NCI-H146 (cell line): ENCODE measurements at regions not wholly inside any gene's neighbourhood (a gene's known extent, or its start where the extent isn't known, plus 50 kb on each side); places are given as distances from the start of the nearest gene placed in this dataset.

Source experiments
- DNase-seq: peaks from one replicate; lab custom pipeline; 2025; lab: John Stamatoyannopoulos, UW

DNA sequence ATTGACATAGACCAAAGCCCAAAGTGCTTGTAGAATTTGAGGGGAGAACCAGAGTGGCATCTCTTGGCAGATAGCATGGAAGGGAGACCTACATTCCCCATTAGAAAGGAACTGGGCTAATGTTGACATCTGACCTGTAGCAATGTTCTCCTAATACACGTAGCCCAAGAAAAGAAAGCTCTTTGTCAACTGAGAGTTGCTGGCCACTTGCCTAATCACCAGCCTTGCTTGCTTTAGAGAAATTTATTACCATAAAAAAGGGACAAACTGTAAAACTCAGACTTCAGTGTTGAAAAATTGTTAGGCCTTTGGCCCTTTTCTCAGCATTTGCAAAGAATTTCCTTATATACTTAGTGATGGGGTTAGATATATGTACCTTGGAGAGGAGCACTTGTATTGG lies 777.5 kb downstream of the MAFB start:
- no peak for DNase-seq

DNA sequence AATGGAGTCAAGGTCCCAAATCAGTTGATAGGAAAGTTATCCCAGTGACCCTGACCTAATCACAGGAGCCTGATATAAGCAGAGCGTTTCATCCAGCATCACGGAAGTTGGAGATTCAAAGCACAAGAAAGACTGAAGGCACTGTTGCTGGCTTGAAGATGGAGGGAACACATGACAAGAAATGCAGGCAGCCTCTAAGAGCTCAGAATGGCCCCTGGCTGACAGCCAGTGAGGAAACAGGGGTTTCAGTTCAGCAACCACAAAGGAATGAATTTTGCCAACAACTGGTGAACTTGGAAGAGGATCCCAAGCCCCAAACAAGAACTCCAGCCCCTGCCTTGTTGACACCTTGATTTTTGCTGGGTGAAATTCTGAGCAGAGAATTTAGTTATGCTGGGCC lies 778.5 kb downstream of the MAFB start:
- DNase-seq: no peak

DNA sequence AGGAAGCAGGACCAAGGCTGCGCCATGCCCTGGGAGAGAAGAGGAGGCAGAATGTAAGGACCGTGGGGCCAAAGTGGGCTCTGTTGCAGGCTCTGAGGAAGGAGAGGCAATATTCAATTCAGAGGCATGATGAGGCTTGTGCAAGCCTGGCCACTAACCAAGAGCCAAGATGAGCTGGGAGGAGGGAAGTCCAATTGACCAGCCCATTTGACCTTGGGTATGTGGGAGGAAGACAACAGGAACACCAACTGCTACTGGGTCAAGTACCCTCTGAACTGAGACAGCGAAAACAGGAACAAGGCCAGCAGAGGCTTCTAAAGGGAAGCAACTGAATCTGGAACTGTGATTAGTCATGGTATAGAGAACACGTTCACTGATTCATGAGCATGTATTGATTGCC lies 779.6 kb downstream of the MAFB start:
- no peak for DNase-seq

DNA sequence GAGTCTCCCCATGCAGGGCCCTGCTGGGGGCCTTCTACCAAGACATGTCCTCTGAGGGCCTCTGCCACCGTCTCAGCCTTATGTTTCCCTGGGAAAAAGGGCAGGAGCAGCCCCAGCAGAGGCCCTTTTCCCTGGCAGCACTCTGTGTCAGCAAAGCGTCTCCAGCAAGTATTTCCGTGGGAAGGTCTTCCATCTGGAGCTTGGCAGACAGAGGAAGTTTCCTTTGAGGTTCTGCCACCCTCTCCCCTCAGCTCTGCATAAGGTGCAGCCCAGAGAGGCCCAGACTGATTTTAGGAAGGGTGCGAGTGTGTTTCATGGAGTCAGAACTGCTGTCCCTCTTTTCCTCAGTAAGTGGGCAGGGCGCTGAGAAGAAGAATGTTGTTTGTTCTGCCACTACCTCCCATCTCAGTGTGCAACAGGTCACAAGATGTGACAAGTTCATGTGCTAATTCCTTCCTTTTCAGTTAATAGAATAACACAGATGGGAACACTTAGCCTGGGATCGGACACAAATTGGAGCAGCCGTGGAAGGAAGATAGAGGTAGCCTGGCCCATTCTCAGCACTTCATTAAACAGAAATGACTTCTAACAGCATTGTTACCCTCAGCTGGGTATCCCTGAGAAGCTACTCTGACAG lies 784.4 kb downstream of the MAFB start:
- no peak for DNase-seq

DNA sequence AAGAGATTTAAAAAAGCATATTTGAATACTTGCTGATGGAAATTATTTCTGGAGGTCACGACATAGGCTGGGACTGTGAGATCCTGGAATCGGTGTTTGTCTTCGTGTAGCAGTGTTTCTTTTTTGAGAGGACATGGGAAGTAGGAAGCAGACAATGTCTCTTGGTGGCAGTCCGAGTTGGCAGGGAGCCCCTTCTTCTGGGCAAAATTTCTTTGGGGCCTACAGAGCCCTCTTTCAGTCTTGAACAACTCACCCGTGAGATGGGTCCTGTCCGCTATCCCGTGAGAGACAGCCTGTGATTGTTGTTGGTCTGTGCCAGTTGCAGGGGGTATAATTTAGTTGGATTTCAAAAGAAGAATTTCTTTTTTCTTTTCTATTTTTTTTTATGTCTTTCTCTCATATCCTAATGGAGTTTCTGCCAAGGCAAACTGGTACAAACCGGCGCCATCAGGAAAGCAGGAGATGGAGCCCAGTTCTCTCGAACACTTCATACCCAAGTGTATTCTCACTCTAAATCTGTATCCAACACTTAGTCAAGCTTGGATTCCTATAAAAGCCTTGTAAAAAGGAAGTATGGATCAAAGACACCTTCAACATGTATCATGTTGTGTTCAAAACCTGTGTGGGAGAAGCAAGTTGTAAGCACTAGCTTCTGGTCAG lies 785.1 kb downstream of the MAFB start:
- no peak for DNase-seq

DNA sequence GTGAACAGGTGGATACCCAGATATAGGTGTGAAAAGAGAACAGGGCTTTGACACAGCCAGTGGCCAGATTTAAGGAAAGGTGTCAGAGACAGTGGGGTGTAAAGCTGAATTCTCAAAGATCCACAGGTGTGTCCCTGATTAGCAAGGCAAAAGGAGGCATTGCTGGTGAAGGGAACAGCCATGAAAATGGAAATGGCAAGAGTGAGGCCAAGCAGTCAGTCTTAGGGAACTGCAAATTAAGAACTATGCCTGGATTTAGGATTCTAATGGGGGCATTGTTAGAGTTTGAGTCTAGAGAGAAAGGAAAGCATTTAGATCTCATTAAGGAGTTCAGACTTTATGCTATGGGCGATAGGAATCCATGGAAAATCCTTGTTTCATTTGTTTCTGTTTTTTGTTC lies 789.2 kb downstream of the MAFB start:
- DNase-seq: no peak

DNA sequence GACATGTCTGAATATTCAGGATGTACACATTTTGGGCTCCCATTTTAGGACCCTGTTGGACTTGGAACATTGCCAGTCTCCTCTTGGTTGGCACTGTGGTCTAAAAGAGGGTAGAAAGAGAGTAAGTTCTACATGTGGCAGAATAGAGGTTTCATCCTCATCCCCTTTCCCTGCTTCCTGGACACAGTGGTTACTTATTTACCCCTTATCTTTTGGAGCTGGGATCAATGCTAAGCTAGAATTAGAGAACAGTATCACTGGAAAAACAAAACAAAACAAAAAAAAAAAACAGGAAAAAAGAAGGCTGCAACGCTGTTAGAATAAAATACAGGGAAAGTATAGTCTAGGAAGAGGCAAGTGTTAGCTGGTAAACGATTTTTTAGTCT lies 790.6 kb downstream of the MAFB start:
- DNase-seq: no peak

DNA sequence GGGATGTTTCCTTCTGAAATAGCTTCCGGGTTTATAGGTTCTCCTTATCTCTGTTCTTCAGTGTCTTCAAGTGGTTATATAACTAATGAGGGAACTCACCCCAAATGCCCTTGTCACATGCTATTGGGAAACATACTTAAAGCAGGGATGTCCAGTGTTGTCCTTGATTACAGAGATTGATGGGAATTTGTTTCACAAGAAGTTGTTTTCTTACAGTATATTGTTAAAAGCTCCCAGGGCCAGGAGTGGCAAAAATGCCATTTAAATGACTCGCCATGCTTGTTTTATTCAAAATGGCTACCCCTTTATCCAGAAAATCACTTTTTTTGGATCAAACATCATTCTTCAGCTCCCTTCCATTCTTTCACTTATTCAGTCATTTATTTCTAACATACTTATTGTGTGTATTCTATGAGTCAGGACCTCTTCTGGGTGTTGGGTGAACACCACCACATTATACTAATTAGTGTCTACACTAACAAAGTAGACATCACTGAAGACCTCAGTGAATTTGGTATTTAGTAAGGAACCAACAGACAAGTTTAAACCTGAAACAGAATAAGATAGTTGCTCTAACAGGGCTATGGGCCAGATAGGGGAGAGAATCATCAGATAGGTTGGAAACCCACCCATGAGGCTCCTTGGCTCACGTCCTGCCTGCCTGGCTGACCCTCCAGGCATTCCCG lies 791.1 kb downstream of the MAFB start:
- DNase-seq: no peak

DNA sequence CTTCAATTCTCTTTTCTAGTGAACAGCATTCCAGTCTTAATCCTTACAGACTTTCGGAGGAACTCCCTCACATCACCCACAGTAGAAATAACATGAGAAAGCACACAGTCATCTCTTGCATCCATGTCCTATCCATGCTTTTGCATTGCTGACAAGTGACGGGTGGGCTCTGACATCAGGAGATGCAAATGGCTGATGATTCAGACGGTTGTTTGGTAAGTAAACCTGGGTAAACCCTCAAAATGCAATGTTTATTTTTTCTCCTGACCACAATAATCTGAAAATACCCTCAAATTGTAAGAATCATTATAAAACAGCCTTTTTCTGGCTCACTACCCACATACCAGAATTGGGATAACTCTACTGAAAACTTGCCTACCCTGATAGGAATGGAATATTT lies 792.0 kb downstream of the MAFB start:
- DNase-seq: no peak

DNA sequence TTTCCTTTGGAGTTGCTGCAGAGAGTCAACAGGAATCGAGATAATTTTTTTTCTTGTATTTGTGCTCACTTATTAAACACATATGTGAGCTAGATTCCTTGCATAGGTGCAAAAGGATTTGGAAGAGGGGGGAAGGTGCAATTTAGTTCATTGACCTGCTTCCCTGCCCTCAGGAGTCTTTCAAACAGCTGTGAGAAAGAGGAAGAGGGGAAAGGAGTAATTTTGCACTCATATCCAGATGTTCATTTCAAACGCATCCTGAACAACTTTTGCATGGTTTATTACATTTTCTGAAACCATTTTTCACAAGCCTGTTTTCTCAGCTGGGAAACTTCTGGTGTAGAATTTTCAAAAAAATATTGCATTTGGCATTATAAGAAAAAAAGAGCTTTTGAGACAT lies 795.0 kb downstream of the MAFB start:
- no peak for DNase-seq

DNA sequence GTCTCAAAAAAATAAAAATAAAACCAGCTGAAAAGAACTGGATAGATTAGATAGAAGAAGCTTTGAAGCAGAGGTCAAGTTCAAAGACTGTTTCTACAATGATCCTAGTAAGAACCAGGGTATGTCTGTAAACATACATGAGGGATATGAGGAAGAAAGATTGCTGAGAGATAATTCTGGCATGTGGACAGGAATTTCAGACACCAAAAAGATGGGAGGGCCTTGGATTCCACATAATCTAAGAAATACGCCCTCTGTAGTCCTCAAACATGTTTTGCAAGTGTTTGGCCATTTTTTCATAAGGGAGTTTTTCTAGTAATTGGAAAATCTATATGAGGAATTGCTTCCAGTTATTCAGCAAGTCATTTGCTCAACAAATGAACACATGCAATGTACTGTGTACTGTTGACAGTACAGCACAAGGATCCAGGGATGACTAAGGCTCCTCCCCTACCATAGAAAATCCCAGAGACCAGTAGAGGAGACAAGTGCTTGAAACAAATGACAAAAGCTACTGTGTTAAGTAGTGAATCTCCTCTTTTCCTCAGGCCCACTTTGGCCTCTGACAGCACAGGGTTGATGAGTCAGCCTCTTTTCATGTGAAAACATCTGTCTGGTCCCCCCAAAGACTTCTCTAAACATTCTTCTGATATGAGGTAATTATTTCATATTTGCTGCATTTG lies 795.9 kb downstream of the MAFB start:
- no peak for DNase-seq

DNA sequence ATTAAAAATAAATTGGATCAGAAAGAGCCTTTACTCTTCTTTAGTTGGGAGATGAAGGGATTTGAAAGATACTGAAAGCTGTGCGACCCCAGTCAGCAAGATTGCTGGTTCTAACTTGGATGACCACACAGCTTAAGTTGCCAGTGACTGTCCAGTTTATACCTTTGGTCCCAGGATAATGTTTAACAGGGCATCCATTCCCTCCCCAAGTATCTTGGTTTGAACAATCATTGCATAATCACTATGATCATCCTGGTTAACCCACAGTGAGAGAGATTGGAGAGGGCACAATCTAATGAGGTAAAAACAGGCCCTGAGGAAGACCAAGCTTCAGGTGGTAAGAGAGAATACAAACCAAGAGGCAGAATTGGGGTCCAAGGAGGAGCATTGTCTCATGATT lies 798.3 kb downstream of the MAFB start:
- DNase-seq: no peak

DNA sequence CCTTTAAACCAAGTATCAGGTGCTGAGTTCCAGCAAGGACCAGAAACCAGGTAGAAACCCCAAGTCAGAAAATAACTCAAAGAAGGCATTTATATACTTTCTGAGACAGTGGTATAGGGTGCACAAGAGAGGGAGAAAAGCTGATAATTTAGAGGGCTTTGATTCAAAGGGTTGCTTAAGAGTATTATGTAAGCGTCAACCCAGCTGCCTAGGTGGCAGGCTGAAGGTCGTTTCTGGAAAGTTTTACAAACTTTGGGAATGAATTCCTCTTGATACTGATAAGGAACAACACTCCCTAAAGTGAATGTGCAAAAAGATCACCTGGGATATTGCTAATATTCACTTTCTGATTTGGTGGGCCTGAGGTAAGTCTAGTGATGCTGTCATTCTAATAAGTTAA lies 800.7 kb downstream of the MAFB start:
- DNase-seq: no peak

DNA sequence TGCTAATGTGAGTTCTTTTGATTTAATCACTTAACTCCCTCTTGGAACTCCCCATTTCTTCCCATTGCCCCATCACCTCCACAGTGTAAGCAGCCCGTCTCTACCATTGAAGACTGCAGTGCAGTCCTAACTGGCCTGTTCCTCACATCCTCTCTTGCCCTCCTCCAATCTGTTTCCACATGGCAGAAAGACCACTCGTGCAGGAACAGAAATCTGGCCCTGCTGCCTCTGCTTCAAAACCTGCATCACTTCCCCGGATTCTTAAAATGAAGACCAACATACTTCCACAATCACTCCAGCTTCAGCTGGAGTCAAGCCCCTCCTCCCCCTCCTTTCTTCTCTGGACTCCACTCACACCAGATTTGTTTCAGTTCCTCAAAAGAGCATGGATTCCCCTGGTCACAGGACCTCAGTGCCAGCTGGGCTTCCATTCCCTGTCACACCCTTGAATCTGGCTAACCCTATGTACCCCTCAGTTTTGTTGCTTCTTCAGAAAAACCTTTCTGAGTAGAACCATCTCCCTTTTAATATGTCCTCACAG lies 802.3 kb downstream of the MAFB start:
- DNase-seq: no peak

DNA sequence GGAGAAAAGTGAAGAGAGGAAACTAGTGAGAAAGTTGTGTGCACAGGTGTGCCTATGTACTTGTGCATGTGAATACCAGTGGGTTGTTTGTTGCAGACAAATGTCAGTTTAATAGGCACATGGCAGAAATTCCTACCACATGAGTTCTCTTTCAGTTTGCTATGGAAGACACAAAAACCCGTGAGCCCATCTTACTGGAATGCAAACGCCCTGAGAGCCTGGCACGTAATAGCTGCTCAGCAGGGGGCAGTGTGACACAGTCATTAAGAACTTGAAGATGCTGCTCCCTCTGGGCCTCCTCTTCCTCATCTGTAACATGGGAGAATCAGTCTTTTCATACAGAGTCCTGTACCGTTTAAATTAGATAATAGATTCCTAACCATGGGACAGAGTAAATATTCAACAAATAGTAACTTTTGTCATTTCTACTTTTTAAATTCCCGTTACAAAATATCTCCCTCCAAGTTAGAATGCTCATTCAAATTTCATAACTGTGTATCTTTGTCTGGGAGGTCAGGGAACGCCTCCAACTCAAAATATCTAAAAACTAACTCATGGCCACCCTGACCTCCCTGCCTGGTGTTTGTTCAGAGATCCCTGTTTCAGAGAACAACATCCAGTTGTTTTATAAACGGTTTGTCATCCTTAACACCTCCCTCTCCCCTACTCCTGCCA lies 802.9 kb downstream of the MAFB start:
- peak; percentile 8 for DNase-seq

DNA sequence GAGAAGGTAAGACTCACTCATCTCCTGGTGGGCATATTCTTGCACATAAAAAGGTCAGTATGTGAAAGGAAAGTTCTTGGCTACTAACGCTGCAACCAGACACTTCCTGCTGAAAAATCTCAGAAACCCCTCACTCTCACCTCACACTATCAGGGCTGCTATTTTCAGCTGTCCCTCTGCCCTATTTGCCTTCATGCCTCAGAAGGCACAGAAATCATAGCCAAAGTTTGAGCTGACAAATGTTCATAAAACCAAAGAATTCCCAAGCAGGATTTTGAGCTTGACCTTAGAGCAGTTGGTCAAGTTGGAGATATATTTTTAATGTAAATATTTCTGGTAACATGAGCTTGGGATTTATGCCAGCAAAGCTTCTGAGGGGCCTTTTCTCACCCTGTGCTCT lies 806.2 kb downstream of the MAFB start:
- DNase-seq: no peak

DNA sequence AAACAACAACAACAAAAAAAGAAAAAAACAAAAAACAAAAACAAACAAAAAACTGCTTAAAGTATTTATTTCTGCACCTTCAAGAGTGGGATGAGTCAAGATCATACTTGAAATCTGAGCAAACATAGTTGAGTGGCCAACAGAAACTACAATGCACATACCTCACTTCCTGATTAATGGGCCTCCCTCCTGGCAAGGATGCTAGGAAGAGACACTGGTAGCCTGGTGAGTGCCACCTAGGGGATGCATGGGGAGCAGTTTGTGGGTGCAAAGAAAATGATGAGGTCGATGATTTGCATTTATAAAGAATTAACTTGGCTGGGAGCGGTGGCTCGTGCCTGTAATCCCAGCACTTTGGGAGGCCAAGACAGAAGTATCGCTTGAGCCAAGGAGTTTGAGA lies 808.1 kb downstream of the MAFB start:
- no peak for DNase-seq

DNA sequence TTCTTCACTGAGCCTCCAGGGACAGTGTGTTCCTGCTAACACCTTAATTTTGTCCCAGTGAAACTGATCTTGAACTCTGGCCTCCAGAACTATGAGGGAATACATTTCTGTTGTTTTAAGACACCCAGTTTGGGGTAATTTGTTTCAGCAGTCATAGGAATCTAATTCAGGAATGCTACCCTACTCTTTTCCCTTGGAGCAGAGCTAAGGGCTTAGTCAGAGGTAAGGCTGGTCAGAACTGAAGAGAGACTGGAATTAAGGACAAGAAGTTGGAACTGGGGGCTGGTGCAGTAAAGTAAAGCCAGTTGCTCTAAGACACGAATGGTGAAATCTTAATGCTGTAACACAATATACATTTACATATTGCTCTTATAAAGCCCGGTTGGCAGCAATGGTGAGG lies 809.7 kb downstream of the MAFB start:
- no peak for DNase-seq

DNA sequence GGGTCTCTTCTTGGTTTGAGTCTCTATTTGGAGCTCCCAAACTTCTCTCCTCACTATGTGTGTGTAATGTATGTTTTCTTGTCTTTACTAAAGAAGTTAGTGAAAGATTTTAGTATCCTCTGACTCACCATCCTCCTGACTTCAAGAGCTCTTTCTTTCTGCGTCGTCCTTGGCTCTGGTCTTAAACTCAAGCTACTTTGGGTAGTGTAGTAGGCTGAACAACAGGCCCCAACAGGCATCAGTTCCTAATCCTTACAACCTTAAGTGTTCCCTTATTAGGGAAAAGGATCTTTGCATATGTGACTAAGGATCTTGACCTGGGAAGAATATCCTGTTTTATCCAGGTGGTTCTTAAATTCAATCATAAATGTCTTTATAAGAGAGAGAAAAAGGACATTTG lies 810.2 kb downstream of the MAFB start:
- DNase-seq: no peak

DNA sequence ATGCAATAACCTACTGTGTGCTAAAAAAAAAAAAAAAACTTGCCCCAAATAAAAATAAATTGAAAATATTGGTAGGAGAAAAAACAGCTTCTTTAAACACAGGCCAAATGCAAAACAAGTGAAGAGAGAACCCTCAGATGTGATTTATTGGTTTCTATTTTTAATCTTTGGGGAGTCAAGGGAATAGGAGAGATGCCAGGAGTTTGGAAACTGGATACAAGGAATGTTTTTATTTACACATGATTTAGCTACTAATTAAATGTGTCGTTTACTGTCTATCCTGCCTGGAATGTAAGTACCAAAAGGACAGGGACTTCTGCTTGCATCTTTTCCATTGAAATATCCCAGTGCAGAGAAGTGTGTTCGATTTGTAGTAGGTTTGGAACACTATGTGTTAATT lies 810.7 kb downstream of the MAFB start:
- no peak for DNase-seq

DNA sequence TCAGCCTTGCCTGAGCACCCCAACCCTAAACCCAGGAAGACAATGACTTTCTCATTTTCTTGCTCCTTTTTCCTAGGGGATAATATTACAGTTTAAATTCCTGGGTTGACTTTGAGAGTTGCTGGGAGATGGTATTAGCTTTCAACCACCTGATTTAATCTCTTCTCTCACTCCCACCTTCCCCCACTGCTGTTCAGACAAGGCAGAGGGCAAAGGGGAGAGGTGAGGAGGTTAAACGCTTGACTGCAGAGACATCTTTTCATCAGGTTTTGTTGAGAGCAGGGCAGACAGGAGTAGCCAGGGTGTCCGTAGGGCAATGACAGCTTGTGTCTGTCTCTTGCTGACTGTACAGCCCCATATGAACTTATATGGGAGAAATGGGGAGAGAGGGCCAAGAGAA lies 811.2 kb downstream of the MAFB start:
- DNase-seq: no peak

DNA sequence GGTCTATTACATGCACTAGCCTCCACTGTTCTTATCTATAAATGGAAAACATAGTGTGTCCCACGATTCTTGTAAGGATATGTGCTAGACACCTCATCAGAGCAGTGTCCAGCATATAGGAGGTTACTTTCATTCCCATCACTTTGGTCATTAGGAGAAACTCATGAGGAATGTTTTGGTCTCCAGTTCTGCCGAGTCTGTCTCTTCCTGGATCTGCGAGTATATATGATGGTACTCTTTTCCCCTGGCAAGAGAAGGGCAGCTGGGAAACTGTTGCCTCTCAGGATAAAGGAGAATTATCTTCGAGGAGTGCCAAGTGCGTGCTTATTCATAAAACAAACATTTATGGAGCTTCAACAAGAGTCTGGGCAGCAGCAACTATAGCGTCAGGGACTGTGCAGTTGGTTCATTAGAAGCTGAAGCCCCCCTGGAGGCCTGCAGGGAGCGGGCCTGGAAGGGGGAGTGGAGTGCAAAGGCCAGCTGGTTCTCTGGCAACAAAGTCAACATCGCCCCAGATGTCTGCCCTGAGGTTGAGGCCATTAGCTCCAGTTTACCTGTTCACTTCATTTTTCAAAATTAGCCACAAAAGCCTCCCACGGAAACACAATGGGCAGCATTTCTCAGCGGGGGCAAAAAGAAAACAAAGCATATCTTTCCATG lies 811.9 kb downstream of the MAFB start:
- DNase-seq: peak; percentile 6
